Mucosa of stomach (tissue), 1 donor: ENCODE measurements at regions not wholly inside any gene's neighbourhood (a gene's known extent, or its start where the extent isn't known, plus 50 kb on each side); places are given as distances from the start of the nearest gene placed in this dataset.

ENCODE experiments used
- H3K27me3 ChIP-seq: one replicate; pipeline ENCODE4 v1.7.0; 2013; ENCODE audit warnings: mild to moderate bottlenecking, low read length; ENCODE audit not compliant: control insufficient read depth, insufficient read depth
- H3K36me3 ChIP-seq: one replicate; pipeline ENCODE4 v1.7.0; 2013; ENCODE audit warnings: low read length; ENCODE audit not compliant: control insufficient read depth, insufficient read depth
- H3K4me1 ChIP-seq: one replicate; pipeline ENCODE4 v1.7.0; 2013; ENCODE audit warnings: mild to moderate bottlenecking, low read length; ENCODE audit not compliant: control insufficient read depth, insufficient read depth
- H3K4me3 ChIP-seq: one replicate; pipeline ENCODE4 v1.7.0; 2013; ENCODE audit warnings: low read length
- H3K9ac ChIP-seq: one replicate; pipeline ENCODE4 v1.7.0; 2013; ENCODE audit warnings: mild to moderate bottlenecking, low read length, moderate library complexity
- H3K9me3 ChIP-seq: one replicate; pipeline ENCODE4 v1.7.0; 2013; ENCODE audit warnings: mild to moderate bottlenecking, low read length, moderate library complexity; ENCODE audit not compliant: control insufficient read depth
- donor health status: Pancreatic carcinoma.

- H3K36me3 ChIP-seq: no peaks in the 10 kb centered on the region
- H3K4me1 ChIP-seq: peaks cover 39% of the 10 kb centered on the region
- no peaks in the 10 kb centered on the region for H3K27me3 ChIP-seq
- no peaks in the 10 kb centered on the region for H3K9me3 ChIP-seq
- no peak overlapping the region for H3K4me3 ChIP-seq
- no peak overlapping the region for H3K9ac ChIP-seq
Observed at GRCh38 chr4:74635490-74636123, 158.7 kb downstream of the BTC start.

DNA sequence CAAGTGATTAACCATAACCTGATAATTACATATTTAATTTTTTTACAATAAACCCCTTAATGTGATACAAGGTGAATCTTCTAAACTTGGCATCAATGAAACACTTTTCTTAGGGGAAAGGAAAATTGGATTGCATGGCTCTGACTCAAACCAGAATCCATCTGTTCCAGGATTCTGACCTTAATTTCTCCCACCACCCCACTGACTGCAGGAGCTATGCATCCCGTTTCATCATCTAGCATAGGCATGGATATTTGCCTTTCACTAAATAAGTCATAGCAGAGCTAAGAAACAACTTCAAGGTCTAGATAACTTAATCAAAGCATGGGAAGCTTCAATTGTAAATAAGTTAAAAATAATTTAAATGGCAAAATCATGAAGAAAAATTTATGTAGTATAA lies 156.3 kb downstream of the BTC start:
- Histone ChIP-seq H3K4me3 (no peak overlapping the region), H3K27me3 (no peaks in the 10 kb centered on the region), H3K36me3 (no peaks in the 10 kb centered on the region), H3K4me1 (peaks cover 29% of the 10 kb centered on the region), H3K9ac (no peak overlapping the region), H3K9me3 (no peaks in the 10 kb centered on the region)

DNA sequence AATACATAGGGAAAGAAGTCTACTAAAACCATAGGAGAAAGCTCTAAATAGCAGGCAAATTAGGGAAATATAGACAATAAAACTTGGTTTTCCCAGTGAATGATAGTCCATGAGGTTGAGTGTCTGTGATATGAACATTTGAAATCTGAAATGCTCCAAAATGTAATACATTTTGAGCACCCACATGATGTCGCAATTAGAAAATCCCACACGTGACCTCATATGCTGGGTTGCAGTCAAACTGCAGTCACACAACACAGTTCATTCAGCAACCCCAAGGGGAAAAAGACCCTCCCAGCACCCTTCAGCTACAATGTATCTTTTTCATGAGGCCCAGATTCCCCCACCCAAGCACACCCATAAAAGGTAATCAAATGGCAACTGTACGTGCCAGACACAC lies 155.6 kb downstream of the BTC start:
- Histone ChIP-seq H3K4me3 (no peak overlapping the region), H3K9ac (no peak overlapping the region), H3K27me3 (no peaks in the 10 kb centered on the region), H3K36me3 (no peaks in the 10 kb centered on the region), H3K4me1 (peaks cover 22% of the 10 kb centered on the region), H3K9me3 (no peaks in the 10 kb centered on the region)

DNA sequence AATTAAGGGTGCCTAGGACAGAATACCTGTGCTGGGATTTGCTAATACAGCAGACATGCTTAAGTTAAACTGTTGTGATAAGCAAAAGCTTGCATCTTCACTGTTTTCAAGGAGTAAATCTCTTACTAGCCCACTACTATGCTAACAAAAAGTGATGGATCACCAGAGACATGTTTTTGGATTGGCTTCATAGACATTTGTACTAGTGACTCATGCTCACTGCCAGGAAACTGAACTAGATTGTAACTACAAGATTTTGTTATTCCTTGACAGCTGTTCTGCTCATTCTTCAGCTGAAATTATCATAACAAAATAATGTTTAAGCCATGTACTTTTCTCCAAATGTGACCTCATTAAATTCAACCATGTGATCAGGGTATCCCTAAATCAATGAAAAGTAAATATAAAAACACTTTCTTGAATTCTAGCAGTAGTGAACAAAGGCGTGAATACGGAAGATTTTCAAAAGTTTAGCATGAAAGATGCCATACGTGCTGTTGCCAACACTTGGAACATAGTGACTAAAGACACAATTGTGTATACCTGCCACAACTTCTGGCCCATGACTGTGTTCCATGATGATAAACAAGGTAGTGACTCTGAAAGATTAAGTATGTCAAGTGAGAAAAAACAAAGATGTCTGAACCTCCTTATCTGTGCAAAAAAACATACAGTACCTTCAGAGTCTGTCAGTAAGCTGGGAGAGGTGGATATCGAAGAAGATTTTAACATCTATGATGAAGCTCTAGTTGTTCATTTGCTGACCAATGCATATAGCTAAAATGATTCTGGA lies 154.0 kb downstream of the BTC start:
- H3K36me3 ChIP-seq: no peaks in the 10 kb centered on the region
- no peaks in the 10 kb centered on the region for H3K27me3 ChIP-seq
- H3K9ac ChIP-seq: no peak overlapping the region
- peaks cover 13% of the 10 kb centered on the region for H3K4me1 ChIP-seq
- no peak overlapping the region for H3K4me3 ChIP-seq
- H3K9me3 ChIP-seq: no peaks in the 10 kb centered on the region

GRCh38 chr4:74642006-74642405 lies 152.3 kb downstream of the BTC start:
- Histone ChIP-seq H3K36me3 (no peaks in the 10 kb centered on the region), H3K9ac (no peak overlapping the region), H3K27me3 (no peaks in the 10 kb centered on the region), H3K4me3 (no peak overlapping the region), H3K9me3 (no peaks in the 10 kb centered on the region), H3K4me1 (peaks cover 9% of the 10 kb centered on the region)

- Histone ChIP-seq H3K4me1 (no peaks in the 10 kb centered on the region), H3K9ac (no peak overlapping the region), H3K9me3 (no peaks in the 10 kb centered on the region), H3K27me3 (no peaks in the 10 kb centered on the region), H3K4me3 (no peak overlapping the region), H3K36me3 (no peaks in the 10 kb centered on the region)
Observed at GRCh38 chr4:74649193-74649592, 145.1 kb downstream of the BTC start.

DNA sequence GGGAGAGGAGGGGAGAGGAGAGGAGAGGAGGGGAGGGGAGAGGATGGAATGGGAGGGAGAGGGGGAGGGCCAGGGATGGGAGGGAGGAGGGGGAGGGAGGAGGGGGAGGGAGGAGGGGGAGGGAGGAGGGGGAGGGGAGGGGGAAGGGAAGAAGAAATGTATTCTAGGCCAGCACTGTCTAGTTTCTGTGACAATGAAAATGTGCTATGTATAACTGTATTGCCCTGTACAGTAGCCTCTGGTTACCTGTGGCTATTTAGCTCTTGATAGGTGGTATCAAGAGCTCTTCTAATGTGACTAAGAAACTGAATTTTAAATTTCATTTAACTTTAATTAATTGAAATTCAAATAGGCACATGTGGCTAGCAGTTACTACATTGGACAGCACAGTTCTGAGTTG lies 143.1 kb downstream of the BTC start:
- Histone ChIP-seq H3K27me3 (no peaks in the 10 kb centered on the region), H3K9ac (no peak overlapping the region), H3K36me3 (no peaks in the 10 kb centered on the region), H3K4me1 (no peaks in the 10 kb centered on the region), H3K4me3 (no peak overlapping the region), H3K9me3 (no peaks in the 10 kb centered on the region)

GRCh38 chr4:74653331-74654229 lies 140.7 kb downstream of the BTC start:
- no peaks in the 10 kb centered on the region for H3K36me3 ChIP-seq
- no peak overlapping the region for H3K9ac ChIP-seq
- H3K9me3 ChIP-seq: no peaks in the 10 kb centered on the region

GRCh38 chr4:74654230-74654681 lies 140.1 kb downstream of the BTC start:
- Histone ChIP-seq H3K27me3 (no peaks in the 10 kb centered on the region), H3K4me1 (peaks cover under 1% of the 10 kb centered on the region), H3K9me3 (no peaks in the 10 kb centered on the region), H3K4me3 (no peak overlapping the region), H3K9ac (no peak overlapping the region), H3K36me3 (no peaks in the 10 kb centered on the region)

More at GRCh38 chr4:74653331-74654229, 140.7 kb downstream of the BTC start:
- no peaks in the 10 kb centered on the region for H3K4me1 ChIP-seq
- no peaks in the 10 kb centered on the region for H3K27me3 ChIP-seq
- H3K4me3 ChIP-seq: no peak overlapping the region

GRCh38 chr4:74656596-74656995 lies 137.7 kb downstream of the BTC start:
- H3K4me3 ChIP-seq: no peak overlapping the region
- H3K36me3 ChIP-seq: no peaks in the 10 kb centered on the region
- H3K4me1 ChIP-seq: peaks cover 16% of the 10 kb centered on the region
- no peaks in the 10 kb centered on the region for H3K27me3 ChIP-seq
- no peaks in the 10 kb centered on the region for H3K9me3 ChIP-seq
- H3K9ac ChIP-seq: no peak overlapping the region

DNA sequence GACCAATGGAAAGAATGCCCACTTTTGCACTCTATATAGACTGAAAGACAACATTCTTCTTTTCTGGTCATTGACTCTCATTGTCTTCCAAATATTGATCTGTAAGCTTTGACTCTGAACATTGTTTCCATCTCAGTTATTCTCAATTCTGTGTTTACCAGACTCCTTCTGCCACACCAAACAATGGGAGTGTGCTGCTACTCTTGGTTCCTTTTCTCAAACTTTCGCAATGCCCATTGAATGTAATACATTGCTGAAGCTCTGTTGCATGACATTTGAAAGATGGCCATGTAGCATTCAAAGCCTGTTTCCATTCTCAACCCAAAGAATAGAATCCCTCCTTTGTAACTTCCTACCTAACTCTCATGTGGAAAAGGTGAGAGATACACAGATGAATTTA lies 136.2 kb downstream of the BTC start:
- peaks cover 16% of the 10 kb centered on the region for H3K4me1 ChIP-seq
- no peaks in the 10 kb centered on the region for H3K27me3 ChIP-seq
- no peaks in the 10 kb centered on the region for H3K36me3 ChIP-seq
- H3K9ac ChIP-seq: no peak overlapping the region
- no peak overlapping the region for H3K4me3 ChIP-seq
- H3K9me3 ChIP-seq: no peaks in the 10 kb centered on the region
